Esophagus squamous epithelium (tissue), 5 donors: ENCODE measurements at regions not wholly inside any gene's neighbourhood (a gene's known extent, or its start where the extent isn't known, plus 50 kb on each side); places are given as distances from the start of the nearest gene placed in this dataset.

ENCODE experiments used
- DNase-seq: peaks from one replicate; lab custom pipeline; 2025; lab: John Stamatoyannopoulos, UW
- H3K27ac ChIP-seq, 4 donors: fragments of 200-600 bp; sonication (generic); one replicate each; pipeline ENCODE4 v1.5.1; 2016 to 2019; ENCODE audit warnings: mild to moderate bottlenecking in 1 of 4
- H3K27me3 ChIP-seq, 4 donors: fragments of 200-600 bp; sonication (generic); 1 replicate in 3 of 4; 2 replicates in 1 of 4; pipeline versions ENCODE4 v1.5.1 to v1.6.0; 2017 to 2021; ENCODE audit warnings: antibody characterized with exemption in 1 of 4
- H3K36me3 ChIP-seq, 3 donors: fragments of 200-600 bp; sonication (generic); one replicate each; pipeline ENCODE4 v1.5.1; 2016 to 2019
- H3K4me1 ChIP-seq, 3 donors: fragments of 200-600 bp; sonication (generic); one replicate each; pipeline ENCODE4 v1.5.1; 2017 to 2019
- H3K4me3 ChIP-seq, 4 donors: fragments of 200-600 bp; sonication (generic); 1 replicate in 3 of 4; 2 replicates in 1 of 4; pipeline ENCODE4 v1.5.1; 2016 to 2019; ENCODE audit warnings: mild to moderate bottlenecking in 2 of 4, moderate library complexity in 1 of 4
- H3K9me3 ChIP-seq, 3 donors: fragments of 200-600 bp; sonication (generic); one replicate each; pipeline ENCODE4 v1.5.1; 2016 to 2019
- CTCF ChIP-seq, 6 experiments: fragments of 450-650 bp in 4 of 6; fragments of 200-600 bp in 2 of 6; sonication (generic) in 2 of 6; IDR thresholded peaks; one replicate each; pipeline ENCODE4 v1.5.1; 2016 to 2019; ENCODE audit warnings: antibody characterized with exemption in 6 of 6, mild to moderate bottlenecking in 4 of 6, moderate library complexity in 4 of 6
- POLR2A ChIP-seq, 4 donors: fragments of 450-650 bp; IDR thresholded peaks; one replicate each; pipeline ENCODE4 v1.6.1; 2017; ENCODE audit warnings: antibody characterized with exemption in 4 of 4, mild to moderate bottlenecking in 4 of 4, moderate library complexity in 3 of 4
- WGBS, 2 donors: methylation state at CpG; one replicate each; pipeline ENCODE4 v1.1.5; 2018; 5-methylcytosine and 5-hydroxymethylcytosine counted together
- intact Hi-C: fragments of 100-400 bp; cut with DNase I; formaldehyde crosslinking; loops from one replicate; pipeline ENCODE4 v1.15.0; 2022
- donor health status: DM: yes; HTN: yes; CAD: no.

- H3K9me3 ChIP-seq: no peaks in the 10 kb centered on the region
Measured at GRCh38 chr16:35562471-35562870, 2103.1 kb downstream of the TP53TG3F start.

GRCh38 chr16:35562919-35563318, 2103.5 kb downstream of the TP53TG3F start:
- WGBS, 2 donors: 57% methylated on average over 1 of the region's 1 CpG; no CpG with 5 or more reads in 1 of the 2 donors
- TF ChIP-seq POLR2A (IDR thresholded peaks at IDR 0.05): no peak
- no peak for TF ChIP-seq CTCF (IDR thresholded peaks at IDR 0.05)
- no peak for DNase-seq
- H3K36me3 ChIP-seq: no peaks in the 10 kb centered on the region
- H3K4me1 ChIP-seq: peaks cover 0 to 22% (median 0%) of the 10 kb centered on the region in 3 donors
- H3K27me3 ChIP-seq: no peaks in the 10 kb centered on the region
- H3K27ac ChIP-seq: peak overlapping the region in 3 of 4 donors; percentile 4 to 38 (median 29)
- no peak overlapping the region for H3K4me3 ChIP-seq
- H3K9me3 ChIP-seq: no peaks in the 10 kb centered on the region
- intact Hi-C loops: no loop called here

More at GRCh38 chr16:35562471-35562870, 2103.1 kb downstream of the TP53TG3F start:
- H3K27ac ChIP-seq: peak overlapping the region in 3 of 4 donors; percentile 4 to 38 (median 29)
- DNase-seq: no peak
- no peak for TF ChIP-seq CTCF (IDR thresholded peaks at IDR 0.05)
- no peak for TF ChIP-seq POLR2A (IDR thresholded peaks at IDR 0.05)
- H3K4me3 ChIP-seq: no peak overlapping the region
- H3K27me3 ChIP-seq: no peaks in the 10 kb centered on the region
- peaks cover 0 to 22% (median 0%) of the 10 kb centered on the region in 3 donors for H3K4me1 ChIP-seq
- WGBS, 2 donors: 17 to 21% methylated on average over 1 of the region's 1 CpG
- no peaks in the 10 kb centered on the region for H3K36me3 ChIP-seq
- intact Hi-C loops: no loop called here

- Histone ChIP-seq H3K4me3 (no peak overlapping the region), H3K9me3 (no peaks in the 10 kb centered on the region), H3K27ac (peak overlapping the region in 3 of 4 donors; percentile 27 to 74 (median 66)), H3K36me3 (no peaks in the 10 kb centered on the region), H3K4me1 (peaks cover 0 to 22% (median 0%) of the 10 kb centered on the region in 3 donors), H3K27me3 (no peaks in the 10 kb centered on the region)
- TF ChIP-seq POLR2A (IDR thresholded peaks at IDR 0.05): no peak
- no peak for TF ChIP-seq CTCF (IDR thresholded peaks at IDR 0.05)
- intact Hi-C loops: no loop called here
- 79% methylated on average over 1 of the region's 3 CpGs; no CpG with 5 or more reads in 1 of the 2 donors for WGBS, 2 donors
- DNase-seq: no peak
Measured at GRCh38 chr16:35564148-35564547, 2104.7 kb downstream of the TP53TG3F start.

- 33 to 56% methylated on average over 1 of the region's 1 CpG for WGBS, 2 donors
- peak overlapping the region; percentile 27 to 74 (median 59) for H3K27ac ChIP-seq
- intact Hi-C loops: no loop called here
- no peaks in the 10 kb centered on the region for H3K9me3 ChIP-seq
- TF ChIP-seq POLR2A (IDR thresholded peaks at IDR 0.05) (no peak), CTCF (IDR thresholded peaks at IDR 0.05) (no peak)
- peaks cover 0 to 22% (median 0%) of the 10 kb centered on the region in 3 donors for H3K4me1 ChIP-seq
- H3K27me3 ChIP-seq: no peaks in the 10 kb centered on the region
- no peak for DNase-seq
- H3K4me3 ChIP-seq: no peak overlapping the region
- no peaks in the 10 kb centered on the region for H3K36me3 ChIP-seq
Measured at GRCh38 chr16:35564889-35565288, 2105.5 kb downstream of the TP53TG3F start.

- no peak for DNase-seq
- WGBS, 2 donors: 43 to 70% methylated on average over 1 of the region's 1 CpG
- peak overlapping the region in 3 of 4 donors; percentile 52 to 74 (median 66) for H3K27ac ChIP-seq
- no peaks in the 10 kb centered on the region for H3K9me3 ChIP-seq
- no peaks in the 10 kb centered on the region for H3K27me3 ChIP-seq
- TF ChIP-seq CTCF (IDR thresholded peaks at IDR 0.05) (no peak), POLR2A (IDR thresholded peaks at IDR 0.05) (no peak)
- H3K4me1 ChIP-seq: peaks cover 0 to 22% (median 0%) of the 10 kb centered on the region in 3 donors
- no peak overlapping the region for H3K4me3 ChIP-seq
- intact Hi-C loops: no loop called here
- H3K36me3 ChIP-seq: no peaks in the 10 kb centered on the region
Measured at GRCh38 chr16:35565626-35566025, 2106.2 kb downstream of the TP53TG3F start.
